GM19240 (cell line): ENCODE measurements at regions not wholly inside any gene's neighbourhood (a gene's known extent, or its start where the extent isn't known, plus 50 kb on each side); places are given as distances from the start of the nearest gene placed in this dataset.

Experiments used
- DNase-seq: peaks from one replicate; pipeline ENCODE4 v3.0.0; 2011; ENCODE audit warnings: low spot score; ENCODE audit not compliant: insufficient read length

DNA sequence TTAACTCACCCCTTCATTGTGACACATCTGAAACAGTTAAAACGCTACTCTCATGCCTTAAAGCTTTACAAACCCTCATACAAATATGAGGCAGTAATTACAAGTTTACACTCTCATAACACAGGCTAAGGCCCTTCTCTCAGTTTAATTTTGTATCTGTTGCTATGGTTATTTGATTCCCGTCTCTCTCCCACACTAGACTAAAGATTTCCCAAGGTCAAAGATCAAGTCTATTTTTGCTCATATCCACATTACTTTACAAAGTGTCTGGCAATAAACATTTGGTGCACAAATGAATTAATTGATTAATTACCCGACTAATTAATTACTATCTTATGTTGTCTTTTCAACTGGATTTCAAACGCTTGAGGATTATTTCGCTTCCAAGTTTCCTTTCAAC lies 86.4 kb upstream of the MYOCD start:
- DNase-seq, result no peak

DNA sequence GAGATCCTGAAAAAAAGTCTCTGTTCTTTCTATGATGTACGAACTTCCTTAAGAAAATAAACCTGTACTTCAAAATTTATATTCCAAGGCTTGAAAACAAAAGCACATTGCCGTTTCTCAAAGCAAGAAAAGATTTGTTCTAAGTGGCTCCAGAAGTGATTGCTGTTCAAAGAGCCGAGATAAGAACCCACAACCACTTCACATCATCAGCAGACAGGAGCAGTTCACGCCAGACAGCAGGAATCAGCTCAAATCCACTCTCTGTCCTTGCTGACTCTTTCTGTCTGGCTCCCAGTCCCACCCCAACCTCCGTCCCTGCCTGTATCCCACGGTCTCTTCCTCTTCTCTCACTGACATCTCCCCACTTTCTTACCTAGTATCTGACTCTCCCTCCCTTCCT lies 85.0 kb upstream of the MYOCD start:
- DNase-seq, result no peak

GRCh38 chr17:12584727-12585126 lies 81.0 kb upstream of the MYOCD start:
- DNase-seq, result no peak

GRCh38 chr17:12588531-12588930 lies 77.2 kb upstream of the MYOCD start:
- DNase-seq, result no peak

GRCh38 chr17:12590417-12590816 lies 75.3 kb upstream of the MYOCD start:
- DNase-seq, result no peak

DNA sequence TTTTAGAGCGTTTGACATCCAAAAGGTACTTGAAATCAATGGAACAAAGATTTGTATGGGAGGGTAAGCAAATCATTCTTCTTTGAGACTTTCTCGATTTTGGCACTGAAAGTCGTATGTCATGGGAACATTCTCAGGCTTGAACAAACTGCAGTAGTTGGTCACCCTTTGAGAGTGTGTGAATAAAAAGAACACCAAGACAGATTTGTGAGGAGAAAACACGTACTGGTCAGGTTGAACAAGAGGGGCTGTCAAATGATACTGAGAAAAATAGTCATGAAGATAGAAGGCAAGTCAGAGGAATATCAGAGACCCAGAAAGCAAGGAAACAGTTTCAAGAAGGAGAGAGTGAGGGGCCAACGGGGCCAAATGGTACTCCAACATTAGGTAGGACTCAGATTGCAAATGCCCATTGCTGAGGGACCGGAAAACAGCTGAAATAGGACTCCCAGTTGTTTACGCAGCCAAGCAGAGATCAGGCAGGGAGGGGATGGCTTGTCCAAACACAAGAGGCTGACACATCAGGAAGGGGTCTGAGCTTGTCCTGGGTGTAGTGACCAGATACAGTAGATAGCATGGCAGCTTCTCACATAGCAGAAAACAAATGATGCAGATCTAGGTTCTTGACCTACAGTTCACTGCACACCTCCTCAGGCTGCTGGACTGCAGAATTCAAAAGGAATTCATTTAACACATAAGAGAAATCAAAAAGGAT lies 74.5 kb upstream of the MYOCD start:
- no peak for DNase-seq

GRCh38 chr17:12592941-12593340 lies 72.7 kb upstream of the MYOCD start:
- DNase-seq, result no peak

GRCh38 chr17:12596961-12597360 lies 68.7 kb upstream of the MYOCD start:
- DNase-seq, result no peak

GRCh38 chr17:12597895-12598294 lies 67.8 kb upstream of the MYOCD start:
- no peak for DNase-seq

DNA sequence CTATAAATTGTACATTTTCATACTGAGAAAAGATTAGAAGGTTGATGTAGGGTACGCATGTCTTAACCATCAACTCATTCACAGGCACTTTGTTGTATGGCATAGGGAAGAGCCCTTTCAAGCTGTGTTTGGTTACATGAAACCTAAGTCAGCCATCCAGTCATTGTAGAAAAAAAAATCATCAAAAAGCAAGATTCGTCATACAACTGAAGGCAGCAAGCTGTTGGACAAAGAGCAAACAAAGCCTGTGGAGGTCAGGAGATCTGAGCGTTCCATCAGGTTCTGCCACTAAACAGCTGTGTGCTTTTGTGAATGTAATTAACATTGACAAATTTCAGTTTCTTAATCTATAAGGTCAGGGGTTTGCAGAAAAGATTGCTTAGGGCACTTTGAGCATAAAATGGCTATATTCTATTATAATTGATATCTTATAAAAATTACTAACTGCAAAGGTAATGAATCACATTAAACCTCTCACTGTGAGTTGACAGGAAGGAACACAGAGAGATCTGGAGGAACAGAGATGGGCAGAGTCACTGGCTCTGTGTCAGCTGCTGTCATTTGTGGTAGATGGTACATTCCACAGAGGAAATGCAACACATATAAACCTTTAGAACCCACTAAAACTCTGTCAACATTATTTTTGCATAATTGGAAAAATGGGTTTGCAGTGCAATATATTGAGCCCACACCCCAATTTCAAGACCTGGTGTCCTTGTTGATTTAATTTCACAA lies 66.3 kb upstream of the MYOCD start:
- DNase-seq, result no peak

- no peak for DNase-seq
Observed at GRCh38 chr17:12600349-12600748, 65.3 kb upstream of the MYOCD start.

GRCh38 chr17:12603566-12603965 lies 62.1 kb upstream of the MYOCD start:
- no peak for DNase-seq

GRCh38 chr17:12605222-12605621 lies 60.5 kb upstream of the MYOCD start:
- no peak for DNase-seq

- DNase-seq, result no peak
Observed at GRCh38 chr17:12613566-12613965, 52.1 kb upstream of the MYOCD start.
